CD4-positive, alpha-beta T cell treated with Interferon alpha-2 for 1 hour (primary cell): ENCODE measurements at regions not wholly inside any gene's neighbourhood (a gene's known extent, or its start where the extent isn't known, plus 50 kb on each side); places are given as distances from the start of the nearest gene placed in this dataset.
"Not testable (repeated sequence)": the region's sequence is repeated elsewhere in the genome, so short reads cannot be mapped to it uniquely, and the experiment has no call there.

Source experiments
- DNase-seq, 2 donors: peaks; one replicate each; pipeline ENCODE4 v3.0.0-alpha.2; 2020 to 2022

DNA sequence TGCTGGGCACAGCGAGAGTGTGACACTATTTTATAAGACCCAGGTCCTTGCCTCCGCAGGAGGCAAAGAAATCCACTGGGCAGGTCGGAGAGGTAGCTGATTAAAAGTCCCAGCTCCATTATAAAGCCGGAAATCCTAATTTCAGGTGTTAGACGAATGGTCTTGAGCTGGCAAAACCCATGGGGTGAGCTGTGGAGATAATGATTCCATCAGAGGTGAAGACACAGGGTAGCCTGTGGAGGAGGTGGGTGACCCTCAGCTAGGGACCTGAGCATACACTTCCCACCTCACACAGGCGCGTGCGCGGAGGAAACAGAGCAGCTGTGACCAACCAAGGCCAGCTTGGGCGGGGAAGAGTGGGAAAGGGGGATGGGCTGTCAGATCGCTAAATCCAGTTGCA lies 201.7 kb upstream of the CXCR4 start:
- DNase-seq, result no peak

DNA sequence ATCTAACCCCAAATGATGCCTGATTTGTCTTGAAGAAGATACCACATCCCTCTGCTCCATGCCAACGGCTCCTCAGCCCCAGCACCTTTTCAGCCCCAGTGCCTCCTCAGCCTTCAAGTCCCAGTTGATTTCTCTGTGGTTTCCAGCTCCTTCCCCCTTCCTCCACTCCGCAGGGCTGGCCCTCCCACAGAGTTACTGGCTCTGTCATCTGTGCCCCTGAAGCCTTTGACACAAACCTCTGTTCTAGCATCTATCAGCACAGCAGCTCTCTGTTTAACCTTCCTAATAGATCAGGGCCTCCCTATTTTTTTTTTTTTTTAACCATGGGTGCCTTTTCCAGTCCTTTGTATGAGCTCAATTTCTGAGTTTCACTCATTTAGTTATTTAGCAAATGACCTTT lies 201.3 kb upstream of the CXCR4 start:
- DNase-seq, result no peak

DNA sequence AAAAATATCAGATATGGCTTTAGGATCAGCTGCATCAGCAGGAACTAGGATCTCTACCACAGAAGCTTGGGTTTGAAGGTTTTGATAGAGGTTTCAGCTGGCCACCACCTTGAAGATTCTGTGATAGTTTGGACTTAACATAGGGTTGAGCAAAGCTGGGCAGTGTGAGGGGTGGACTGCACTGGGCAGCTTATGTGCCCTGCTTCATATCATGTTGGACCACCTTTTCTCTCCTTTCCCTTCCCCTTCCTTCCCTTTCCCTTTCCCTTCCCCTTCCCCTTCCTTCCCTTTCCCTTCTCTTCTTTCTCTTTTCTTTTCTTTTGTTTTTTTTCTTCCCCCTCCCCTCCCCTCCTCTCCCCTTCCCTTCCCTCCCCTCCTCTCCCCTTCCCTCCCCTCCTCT lies 196.3 kb upstream of the CXCR4 start:
- no peak for DNase-seq

GRCh38 chr2:136312568-136312967 lies 194.6 kb upstream of the CXCR4 start:
- DNase-seq, result not testable (repeated sequence)

GRCh38 chr2:136310797-136311603 lies 193.1 kb upstream of the CXCR4 start:
- DNase-seq, result no peak

DNA sequence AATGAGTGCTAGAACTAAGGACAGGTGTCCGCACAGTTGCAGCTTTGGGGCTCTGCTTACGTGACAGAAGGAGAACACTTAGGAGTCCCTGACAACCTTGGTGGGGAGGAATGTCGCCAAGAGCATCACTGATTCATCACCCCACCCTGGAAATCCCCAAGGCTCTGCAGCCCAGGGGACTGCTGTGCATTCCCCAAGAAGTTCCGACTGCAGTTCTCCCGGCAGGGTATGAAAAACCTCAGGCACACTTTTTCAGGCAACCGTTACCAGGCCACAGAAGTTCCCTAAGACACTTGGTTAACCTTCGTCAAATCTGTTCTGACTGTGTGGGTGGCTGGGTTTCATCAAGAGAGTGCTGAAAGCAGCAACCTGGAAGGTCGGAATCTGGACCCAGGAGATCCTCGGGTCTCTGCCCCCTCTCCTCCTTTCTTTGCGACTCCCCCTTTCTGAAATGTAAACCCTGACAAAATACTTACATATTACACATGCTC lies 192.1 kb upstream of the CXCR4 start:
- DNase-seq, result no peak

GRCh38 chr2:136308611-136309010 lies 190.7 kb upstream of the CXCR4 start:
- no peak for DNase-seq

GRCh38 chr2:136306836-136307235 lies 188.9 kb upstream of the CXCR4 start:
- DNase-seq, result no peak

- DNase-seq, result peak; percentile 12 to 56
These were observed 187.7 kb upstream of the CXCR4 start for GRCh38 chr2:136305517-136306192.

DNA sequence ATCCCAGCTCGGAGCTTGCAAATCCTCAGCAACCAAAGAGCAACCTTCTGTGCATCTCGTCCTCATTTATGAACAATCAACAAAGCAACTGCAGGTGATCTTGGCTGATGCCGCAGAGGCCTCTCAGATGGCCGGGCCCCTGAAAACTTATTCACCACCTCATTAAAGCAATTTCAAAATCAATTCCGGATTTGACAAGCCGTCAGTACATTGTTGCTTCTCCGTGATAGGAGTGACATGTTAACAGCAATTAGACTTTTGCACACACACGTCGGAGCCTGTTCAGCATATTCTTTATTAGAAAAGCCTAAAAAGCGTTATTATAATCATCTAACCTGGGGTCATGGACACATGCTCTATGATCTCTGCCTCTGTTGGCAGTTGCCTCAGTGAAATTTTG lies 183.1 kb upstream of the CXCR4 start:
- DNase-seq, result no peak

GRCh38 chr2:136298631-136299030 lies 180.7 kb upstream of the CXCR4 start:
- no peak for DNase-seq

GRCh38 chr2:136297994-136298393 lies 180.0 kb upstream of the CXCR4 start:
- no peak for DNase-seq

DNA sequence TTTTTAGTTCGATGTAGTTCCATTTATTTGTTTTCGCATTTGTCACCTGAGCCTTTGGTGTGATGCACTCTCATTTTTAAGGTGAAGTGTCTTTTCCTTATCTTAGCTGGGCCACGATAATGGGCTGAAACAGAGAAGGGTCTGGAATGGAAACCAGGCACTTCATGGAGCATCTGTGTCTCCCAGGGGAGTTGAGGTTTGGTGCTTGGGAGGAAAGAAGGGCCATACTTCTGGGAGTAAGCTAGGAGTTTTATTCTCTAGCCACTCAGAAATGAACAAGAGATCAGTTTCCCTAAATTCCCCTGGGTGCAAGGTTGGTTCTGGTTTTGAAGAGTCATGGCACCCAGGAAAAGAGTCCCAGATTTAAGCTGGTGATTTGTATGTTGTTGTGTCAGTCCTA lies 179.4 kb upstream of the CXCR4 start:
- DNase-seq, result no peak

GRCh38 chr2:136295168-136295567 lies 177.2 kb upstream of the CXCR4 start:
- no peak for DNase-seq

DNA sequence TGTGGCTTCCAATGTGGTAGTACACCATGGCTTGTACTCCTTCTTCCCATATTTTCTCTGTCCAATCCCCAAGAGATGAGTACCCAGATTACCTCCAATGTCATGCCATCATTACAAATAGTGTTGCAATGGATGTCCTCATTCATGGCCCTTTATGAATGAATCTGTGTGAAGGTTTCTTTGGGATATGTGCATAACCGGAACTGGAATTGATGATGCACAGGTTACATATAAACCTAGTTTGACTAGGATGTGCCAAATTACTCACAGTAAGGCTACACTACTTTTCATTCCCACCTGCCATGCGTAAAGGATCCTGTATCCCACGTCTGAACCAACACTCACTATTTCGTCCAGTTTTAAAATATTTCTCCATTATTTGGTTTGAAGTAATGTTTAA lies 173.9 kb upstream of the CXCR4 start:
- DNase-seq, result no peak

DNA sequence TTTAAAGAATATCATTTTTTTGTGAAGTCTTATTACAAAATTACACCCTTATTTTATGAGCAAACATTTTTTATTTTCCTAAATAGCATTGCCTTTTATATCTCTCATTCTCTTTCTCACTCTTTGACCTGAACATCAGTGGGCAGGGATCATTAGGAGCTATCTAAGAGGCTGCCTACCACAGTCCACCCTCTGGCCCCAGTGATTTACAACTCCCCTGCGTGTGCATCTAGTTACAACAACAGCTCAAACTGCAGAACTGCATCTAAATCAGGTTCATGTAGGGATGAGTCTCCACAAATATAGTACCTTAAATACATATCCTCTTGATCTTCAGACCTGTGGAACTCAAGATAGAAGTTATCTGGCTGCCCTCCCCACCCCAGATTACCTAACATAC lies 172.4 kb upstream of the CXCR4 start:
- DNase-seq, result no peak

DNA sequence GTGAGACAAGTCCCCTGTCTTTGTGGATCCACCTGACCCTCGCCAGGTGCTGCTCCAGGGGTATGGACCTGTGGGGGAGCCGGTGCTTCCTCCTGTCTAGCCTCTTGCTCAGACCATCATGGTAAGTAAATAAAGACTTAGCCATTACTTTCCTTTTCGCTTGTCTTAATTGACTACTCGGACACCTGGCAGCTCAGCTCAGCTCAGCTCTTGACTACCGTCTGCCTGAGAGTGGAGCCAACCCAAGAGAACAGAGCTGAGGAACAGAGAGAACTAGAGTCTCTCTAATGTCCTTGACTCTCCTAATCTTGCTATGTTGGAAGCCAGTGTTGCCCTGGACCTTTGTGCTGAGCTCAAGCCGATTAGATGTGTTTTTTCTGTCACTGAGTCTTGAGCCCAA lies 170.3 kb upstream of the CXCR4 start:
- no peak for DNase-seq

GRCh38 chr2:136286423-136286822 lies 168.5 kb upstream of the CXCR4 start:
- no peak for DNase-seq

- no peak for DNase-seq
These were observed 166.5 kb upstream of the CXCR4 start for GRCh38 chr2:136284226-136285119.

GRCh38 chr2:136282251-136282650 lies 164.3 kb upstream of the CXCR4 start:
- DNase-seq, result no peak

GRCh38 chr2:136281281-136282114 lies 163.5 kb upstream of the CXCR4 start:
- DNase-seq, result peak; percentile 65 to 83

GRCh38 chr2:136266346-136266745 lies 148.4 kb upstream of the CXCR4 start:
- not testable (repeated sequence) for DNase-seq
